Neural cell (in vitro differentiated cells): ENCODE measurements at regions not wholly inside any gene's neighbourhood (a gene's known extent, or its start where the extent isn't known, plus 50 kb on each side); places are given as distances from the start of the nearest gene placed in this dataset.

ENCODE experiments used
- EP300 ChIP-seq: fragments of 450-650 bp; conservative IDR thresholded peaks from 2 replicates; pipeline ENCODE4 v1.6.1; 2014; ENCODE audit warnings: antibody characterized with exemption, mild to moderate bottlenecking, moderate library complexity; ENCODE audit not compliant: poor library complexity, severe bottlenecking
- EZH2 ChIP-seq: fragments of 200-600, 300-800 bp; shearing (Covaris generic), sonication (generic); IDR thresholded peaks from 2 replicates; pipeline ENCODE4 v1.6.1; 2014; ENCODE audit warnings: antibody characterized with exemption, low read length, borderline replicate concordance, mild to moderate bottlenecking; ENCODE audit not compliant: insufficient read depth, poor library complexity, severe bottlenecking
- MXI1 ChIP-seq: fragments of 450-650 bp; conservative IDR thresholded peaks from 2 replicates; pipeline ENCODE4 v1.6.1; 2014; ENCODE audit warnings: antibody characterized with exemption, mild to moderate bottlenecking; ENCODE audit not compliant: poor library complexity, severe bottlenecking
- POLR2AphosphoS5 ChIP-seq: IDR thresholded peaks from 2 replicates; pipeline ENCODE4 v1.6.1; 2012
- TF ChIP-seq, protein P1 (sequence below): fragments of 450-650 bp; IDR thresholded peaks from 2 replicates; pipeline ENCODE4 v1.5.1; 2014; ENCODE audit warnings: antibody characterized with exemption, mild to moderate bottlenecking, moderate library complexity; ENCODE audit not compliant: poor library complexity, severe bottlenecking
- TF ChIP-seq, protein P2 (sequence below): IDR thresholded peaks from 2 replicates; pipeline ENCODE4 v1.6.1; 2012; ENCODE audit warnings: borderline replicate concordance

DNA sequence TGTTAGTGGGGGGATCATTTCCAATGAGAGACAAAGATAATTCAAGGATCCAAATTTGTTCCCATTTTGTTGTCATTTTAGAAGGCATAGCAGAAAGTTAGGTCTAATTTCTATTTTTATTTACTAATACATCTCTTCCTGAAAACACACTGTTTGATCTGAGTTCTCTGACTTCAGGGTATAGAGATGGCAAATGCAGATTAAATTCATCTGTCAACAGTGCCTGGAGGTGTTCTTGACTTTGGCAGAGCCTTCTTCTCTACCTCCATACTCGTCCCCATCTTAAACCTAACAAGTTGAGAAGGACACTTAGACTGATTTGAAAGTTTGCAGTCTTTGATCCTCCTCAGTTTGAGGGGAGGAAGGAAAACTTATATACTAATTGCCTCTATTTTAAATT, 308.2 kb downstream of the SOX2 start:
- TF ChIP-seq, protein P1, sequence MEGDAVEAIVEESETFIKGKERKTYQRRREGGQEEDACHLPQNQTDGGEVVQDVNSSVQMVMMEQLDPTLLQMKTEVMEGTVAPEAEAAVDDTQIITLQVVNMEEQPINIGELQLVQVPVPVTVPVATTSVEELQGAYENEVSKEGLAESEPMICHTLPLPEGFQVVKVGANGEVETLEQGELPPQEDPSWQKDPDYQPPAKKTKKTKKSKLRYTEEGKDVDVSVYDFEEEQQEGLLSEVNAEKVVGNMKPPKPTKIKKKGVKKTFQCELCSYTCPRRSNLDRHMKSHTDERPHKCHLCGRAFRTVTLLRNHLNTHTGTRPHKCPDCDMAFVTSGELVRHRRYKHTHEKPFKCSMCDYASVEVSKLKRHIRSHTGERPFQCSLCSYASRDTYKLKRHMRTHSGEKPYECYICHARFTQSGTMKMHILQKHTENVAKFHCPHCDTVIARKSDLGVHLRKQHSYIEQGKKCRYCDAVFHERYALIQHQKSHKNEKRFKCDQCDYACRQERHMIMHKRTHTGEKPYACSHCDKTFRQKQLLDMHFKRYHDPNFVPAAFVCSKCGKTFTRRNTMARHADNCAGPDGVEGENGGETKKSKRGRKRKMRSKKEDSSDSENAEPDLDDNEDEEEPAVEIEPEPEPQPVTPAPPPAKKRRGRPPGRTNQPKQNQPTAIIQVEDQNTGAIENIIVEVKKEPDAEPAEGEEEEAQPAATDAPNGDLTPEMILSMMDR: no peak
- no peak for TF ChIP-seq EP300
- TF ChIP-seq, protein P2, sequence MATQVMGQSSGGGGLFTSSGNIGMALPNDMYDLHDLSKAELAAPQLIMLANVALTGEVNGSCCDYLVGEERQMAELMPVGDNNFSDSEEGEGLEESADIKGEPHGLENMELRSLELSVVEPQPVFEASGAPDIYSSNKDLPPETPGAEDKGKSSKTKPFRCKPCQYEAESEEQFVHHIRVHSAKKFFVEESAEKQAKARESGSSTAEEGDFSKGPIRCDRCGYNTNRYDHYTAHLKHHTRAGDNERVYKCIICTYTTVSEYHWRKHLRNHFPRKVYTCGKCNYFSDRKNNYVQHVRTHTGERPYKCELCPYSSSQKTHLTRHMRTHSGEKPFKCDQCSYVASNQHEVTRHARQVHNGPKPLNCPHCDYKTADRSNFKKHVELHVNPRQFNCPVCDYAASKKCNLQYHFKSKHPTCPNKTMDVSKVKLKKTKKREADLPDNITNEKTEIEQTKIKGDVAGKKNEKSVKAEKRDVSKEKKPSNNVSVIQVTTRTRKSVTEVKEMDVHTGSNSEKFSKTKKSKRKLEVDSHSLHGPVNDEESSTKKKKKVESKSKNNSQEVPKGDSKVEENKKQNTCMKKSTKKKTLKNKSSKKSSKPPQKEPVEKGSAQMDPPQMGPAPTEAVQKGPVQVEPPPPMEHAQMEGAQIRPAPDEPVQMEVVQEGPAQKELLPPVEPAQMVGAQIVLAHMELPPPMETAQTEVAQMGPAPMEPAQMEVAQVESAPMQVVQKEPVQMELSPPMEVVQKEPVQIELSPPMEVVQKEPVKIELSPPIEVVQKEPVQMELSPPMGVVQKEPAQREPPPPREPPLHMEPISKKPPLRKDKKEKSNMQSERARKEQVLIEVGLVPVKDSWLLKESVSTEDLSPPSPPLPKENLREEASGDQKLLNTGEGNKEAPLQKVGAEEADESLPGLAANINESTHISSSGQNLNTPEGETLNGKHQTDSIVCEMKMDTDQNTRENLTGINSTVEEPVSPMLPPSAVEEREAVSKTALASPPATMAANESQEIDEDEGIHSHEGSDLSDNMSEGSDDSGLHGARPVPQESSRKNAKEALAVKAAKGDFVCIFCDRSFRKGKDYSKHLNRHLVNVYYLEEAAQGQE: no peak
- TF ChIP-seq MXI1: no peak
- no peak for TF ChIP-seq POLR2AphosphoS5
- TF ChIP-seq EZH2: no peak
